ENCODE measurements at regions not wholly inside any gene's neighbourhood (a gene's known extent, or its start where the extent isn't known, plus 50 kb on each side); places are given as distances from the start of the nearest gene placed in this dataset.

DNA sequence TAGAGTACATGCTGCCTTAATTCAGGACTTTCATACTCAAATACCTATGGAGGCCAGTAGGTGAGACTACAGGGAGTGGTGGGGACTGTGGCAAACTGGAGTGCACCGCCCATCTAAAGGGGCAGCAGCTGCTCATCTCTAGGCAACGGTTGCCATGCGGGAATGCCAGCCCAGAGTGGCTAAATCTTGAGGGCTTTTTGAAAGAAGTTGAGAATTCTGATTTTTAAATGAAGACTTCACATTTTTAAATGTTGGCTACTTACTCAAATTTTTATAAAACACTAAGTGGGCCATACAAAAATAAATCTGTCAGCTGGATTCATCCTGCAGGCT, 90.8 kb upstream of the PRR23E start:
- CTCF ChIA-PET = no interaction called here
- 5% methylated on average over 3 of the region's 3 CpGs for WGBS (ENCODE audit: missing lambda C conversion rate)

DNA sequence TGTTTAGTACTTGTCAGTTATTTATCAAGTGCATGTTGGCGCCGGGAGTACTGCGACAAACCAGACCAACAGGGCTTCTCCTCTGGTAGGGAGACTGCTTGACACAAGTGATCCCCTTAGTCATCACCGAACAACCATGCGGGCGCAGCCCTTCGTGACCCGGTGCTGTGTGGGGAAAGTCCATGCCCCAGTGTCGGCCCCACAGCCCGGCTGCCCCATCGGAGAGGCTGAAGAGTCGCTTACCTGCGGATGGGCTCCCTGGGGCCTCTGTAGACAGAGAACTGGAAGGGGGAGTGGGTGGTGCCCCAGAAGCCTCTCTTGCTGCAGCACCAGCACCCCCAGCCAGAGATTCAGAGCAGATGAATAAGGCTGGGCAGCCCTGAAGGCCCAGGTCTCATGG, 90.3 kb upstream of the PRR23E start:
- H3K4me1 ChIP-seq = no peaks in the 10 kb centered on the region
- no peak overlapping the region for H3K4me2 ChIP-seq
- H3K9me3 ChIP-seq = no peaks in the 10 kb centered on the region
- TF ChIP-seq ZC3H11A (IDR thresholded peaks at IDR 0.05) (no peak), HDAC2 (IDR thresholded peaks at IDR 0.05) (no peak), KDM5A (IDR thresholded peaks at IDR 0.05) (no peak), TFCP2L1 (CRISPR knock-in tag; IDR thresholded peaks at IDR 0.05) (no peak), EHMT2 (IDR thresholded peaks at IDR 0.05; ENCODE audit: low read depth) (no peak), HEYL (CRISPR knock-in tag; IDR thresholded peaks at IDR 0.05) (no peak)
- TF ChIP-seq, protein P1, sequence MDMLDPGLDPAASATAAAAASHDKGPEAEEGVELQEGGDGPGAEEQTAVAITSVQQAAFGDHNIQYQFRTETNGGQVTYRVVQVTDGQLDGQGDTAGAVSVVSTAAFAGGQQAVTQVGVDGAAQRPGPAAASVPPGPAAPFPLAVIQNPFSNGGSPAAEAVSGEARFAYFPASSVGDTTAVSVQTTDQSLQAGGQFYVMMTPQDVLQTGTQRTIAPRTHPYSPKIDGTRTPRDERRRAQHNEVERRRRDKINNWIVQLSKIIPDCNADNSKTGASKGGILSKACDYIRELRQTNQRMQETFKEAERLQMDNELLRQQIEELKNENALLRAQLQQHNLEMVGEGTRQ (IDR thresholded peaks at IDR 0.05) = no peak
- TF ChIP-seq, protein P2, sequence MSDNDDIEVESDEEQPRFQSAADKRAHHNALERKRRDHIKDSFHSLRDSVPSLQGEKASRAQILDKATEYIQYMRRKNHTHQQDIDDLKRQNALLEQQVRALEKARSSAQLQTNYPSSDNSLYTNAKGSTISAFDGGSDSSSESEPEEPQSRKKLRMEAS (IDR thresholded peaks at IDR 0.05) = no peak
- TF ChIP-seq, protein P3, sequence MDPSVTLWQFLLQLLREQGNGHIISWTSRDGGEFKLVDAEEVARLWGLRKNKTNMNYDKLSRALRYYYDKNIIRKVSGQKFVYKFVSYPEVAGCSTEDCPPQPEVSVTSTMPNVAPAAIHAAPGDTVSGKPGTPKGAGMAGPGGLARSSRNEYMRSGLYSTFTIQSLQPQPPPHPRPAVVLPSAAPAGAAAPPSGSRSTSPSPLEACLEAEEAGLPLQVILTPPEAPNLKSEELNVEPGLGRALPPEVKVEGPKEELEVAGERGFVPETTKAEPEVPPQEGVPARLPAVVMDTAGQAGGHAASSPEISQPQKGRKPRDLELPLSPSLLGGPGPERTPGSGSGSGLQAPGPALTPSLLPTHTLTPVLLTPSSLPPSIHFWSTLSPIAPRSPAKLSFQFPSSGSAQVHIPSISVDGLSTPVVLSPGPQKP (IDR thresholded peaks at IDR 0.05; ENCODE audit: low read depth, low read length) = no peak
- ATAC-seq (no peak), DNase-seq (ENCODE audit: low read depth in 1 of 2, low spot score in 1 of 2) (no peak), FAIRE-seq (no peak)
- ChIA-PET POLR2A (no interaction called here), CTCF (no interaction called here)
- no peak overlapping the region for H3K4me3 ChIP-seq
- no peak overlapping the region for H3K27ac ChIP-seq
- 89% methylated on average over 7 of the region's 13 CpGs for WGBS (ENCODE audit: missing lambda C conversion rate)

More for the DNA sequence above, 90.8 kb upstream of the PRR23E start:
- TF ChIP-seq EP300 (IDR thresholded peaks at IDR 0.05) = no peak
- TF ChIP-seq, protein P2 (IDR thresholded peaks at IDR 0.05) = no peak
- TF ChIP-seq PHF8 (IDR thresholded peaks at IDR 0.05; ENCODE audit: borderline replicate concordance, low read depth) = no peak
- no peak for TF ChIP-seq RAD21 (conservative IDR thresholded peaks at IDR 0.05 in 1 of 2, IDR thresholded peaks at IDR 0.05 in 1 of 2)
- no peak for TF ChIP-seq CHD2 (IDR thresholded peaks at IDR 0.05; ENCODE audit: low read length, partially characterized antibody)
- TF ChIP-seq ZFP36 (IDR thresholded peaks at IDR 0.05; ENCODE audit: borderline replicate concordance, partially characterized antibody) = peak; percentile 25
- TF ChIP-seq, protein P4, sequence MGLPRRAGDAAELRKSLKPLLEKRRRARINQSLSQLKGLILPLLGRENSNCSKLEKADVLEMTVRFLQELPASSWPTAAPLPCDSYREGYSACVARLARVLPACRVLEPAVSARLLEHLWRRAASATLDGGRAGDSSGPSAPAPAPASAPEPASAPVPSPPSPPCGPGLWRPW (IDR thresholded peaks at IDR 0.05) = no peak
- Histone ChIP-seq H3K4me3 (no peak overlapping the region), H3K27ac (no peak overlapping the region), H3K4me2 (no peak overlapping the region), H3K9me3 (no peaks in the 10 kb centered on the region), H3K4me1 (no peaks in the 10 kb centered on the region)
- FAIRE-seq (no peak), DNase-seq (ENCODE audit: low read depth in 1 of 2, low spot score in 1 of 2) (no peak), ATAC-seq (no peak)
- POLR2A ChIA-PET = no interaction called here

DNA sequence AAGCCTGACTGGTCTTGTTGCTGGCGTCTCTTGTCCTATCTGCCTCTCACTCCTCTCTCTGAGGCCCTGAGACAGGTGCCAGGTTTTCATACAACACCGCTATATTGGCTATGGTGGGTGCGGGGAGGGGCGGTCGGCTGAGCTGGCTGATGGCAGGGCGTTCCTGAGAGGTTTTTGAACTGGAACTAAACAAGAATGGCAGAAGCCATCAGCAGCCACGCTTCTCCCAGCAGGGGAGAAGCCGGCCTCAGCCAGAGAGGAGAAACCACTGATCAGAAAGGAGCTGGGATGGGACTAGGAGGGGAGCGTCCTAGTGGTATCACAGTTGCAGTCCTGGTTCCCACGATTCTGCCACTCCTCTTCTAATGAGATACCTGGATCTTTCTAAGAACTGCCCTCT, 89.9 kb upstream of the PRR23E start:
- CTCF ChIA-PET = no interaction called here
- no peaks in the 10 kb centered on the region for H3K9me3 ChIP-seq
- no peaks in the 10 kb centered on the region for H3K4me1 ChIP-seq
- no peak for DNase-seq (ENCODE audit: low read depth in 1 of 2, low spot score in 1 of 2)
- H3K4me2 ChIP-seq = no peak overlapping the region
- TF ChIP-seq RARB (CRISPR knock-in tag; IDR thresholded peaks at IDR 0.05) (no peak), CBX2 (IDR thresholded peaks at IDR 0.05; ENCODE audit: borderline replicate concordance, low read depth) (no peak), HOXA7 (CRISPR knock-in tag; IDR thresholded peaks at IDR 0.05) (no peak), JUN (IDR thresholded peaks at IDR 0.05) (no peak), POLR2AphosphoS2 (conservative IDR thresholded peaks at IDR 0.05; ENCODE audit: low read length) (no peak), CHD2 (IDR thresholded peaks at IDR 0.05; ENCODE audit: low read length, partially characterized antibody) (no peak), TP53 (CRISPR knock-in tag; IDR thresholded peaks at IDR 0.05) (no peak), FOXS1 (CRISPR knock-in tag; IDR thresholded peaks at IDR 0.05) (no peak), RFX5 (IDR thresholded peaks at IDR 0.05) (no peak), KDM5A (IDR thresholded peaks at IDR 0.05) (no peak), SREBF2 (IDR thresholded peaks at IDR 0.05) (no peak)
- TF ChIP-seq, protein P3 (IDR thresholded peaks at IDR 0.05; ENCODE audit: low read depth, low read length) = no peak
- TF ChIP-seq, protein P5, sequence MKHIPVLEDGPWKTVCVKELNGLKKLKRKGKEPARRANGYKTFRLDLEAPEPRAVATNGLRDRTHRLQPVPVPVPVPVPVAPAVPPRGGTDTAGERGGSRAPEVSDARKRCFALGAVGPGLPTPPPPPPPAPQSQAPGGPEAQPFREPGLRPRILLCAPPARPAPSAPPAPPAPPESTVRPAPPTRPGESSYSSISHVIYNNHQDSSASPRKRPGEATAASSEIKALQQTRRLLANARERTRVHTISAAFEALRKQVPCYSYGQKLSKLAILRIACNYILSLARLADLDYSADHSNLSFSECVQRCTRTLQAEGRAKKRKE (CRISPR knock-in tag; IDR thresholded peaks at IDR 0.05; ENCODE audit: low read depth) = no peak
- TF ChIP-seq, protein P1 (IDR thresholded peaks at IDR 0.05) = no peak
- WGBS (ENCODE audit: missing lambda C conversion rate) = 60% methylated on average over 9 of the region's 10 CpGs
- H3K27ac ChIP-seq = no peak overlapping the region
- POLR2A ChIA-PET = no interaction called here
- no peak for FAIRE-seq
- ATAC-seq = no peak
- H3K4me3 ChIP-seq = no peak overlapping the region

Data from A549 (cell line).